Kidney tubule cell (primary cell): ENCODE measurements at regions not wholly inside any gene's neighbourhood (a gene's known extent, or its start where the extent isn't known, plus 50 kb on each side); places are given as distances from the start of the nearest gene placed in this dataset.

Experiments used
- DNase-seq: peaks from one replicate; pipeline ENCODE4 v3.0.0-alpha.2; 2018; ENCODE audit warnings: low spot score

DNA sequence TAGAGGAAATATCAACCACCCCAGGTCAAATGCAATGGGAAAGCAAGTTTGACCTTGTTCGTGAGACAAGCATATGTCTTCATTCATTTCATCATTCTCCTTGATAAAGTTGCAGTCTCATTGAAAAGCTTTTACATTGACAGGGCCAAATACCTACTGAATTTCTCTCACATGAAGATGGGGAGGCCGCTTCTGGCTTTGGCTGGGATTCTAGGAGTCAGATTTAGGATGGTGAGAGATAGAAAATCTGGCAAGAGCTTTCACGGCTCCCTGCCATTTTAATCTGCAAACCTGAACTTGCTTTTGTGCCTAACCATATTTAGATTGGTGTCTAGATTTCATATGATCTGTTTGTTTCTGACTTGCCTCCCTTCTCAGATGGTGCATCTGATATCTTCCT, 88.0 kb downstream of the TMEM100 start:
- no peak for DNase-seq

DNA sequence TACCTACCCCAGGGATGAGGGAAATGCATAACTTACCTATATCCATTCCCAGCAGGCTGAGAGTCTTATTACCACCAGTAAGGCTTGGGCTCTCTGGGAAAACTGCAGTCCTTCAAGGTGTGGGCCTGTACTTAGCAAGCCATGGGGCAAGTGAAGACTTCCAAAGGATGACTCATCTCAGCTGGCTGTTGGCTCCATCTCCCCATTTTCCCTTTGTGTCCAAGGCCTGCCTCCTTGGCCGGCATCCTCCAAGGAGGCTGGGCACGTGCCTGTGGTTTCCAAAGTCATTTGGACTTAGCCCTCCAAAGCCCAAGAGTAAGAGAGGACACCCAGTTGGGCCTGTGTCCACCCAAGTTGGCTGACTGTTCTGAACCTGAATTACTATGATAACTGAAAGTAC, 89.8 kb downstream of the TMEM100 start:
- no peak for DNase-seq

DNA sequence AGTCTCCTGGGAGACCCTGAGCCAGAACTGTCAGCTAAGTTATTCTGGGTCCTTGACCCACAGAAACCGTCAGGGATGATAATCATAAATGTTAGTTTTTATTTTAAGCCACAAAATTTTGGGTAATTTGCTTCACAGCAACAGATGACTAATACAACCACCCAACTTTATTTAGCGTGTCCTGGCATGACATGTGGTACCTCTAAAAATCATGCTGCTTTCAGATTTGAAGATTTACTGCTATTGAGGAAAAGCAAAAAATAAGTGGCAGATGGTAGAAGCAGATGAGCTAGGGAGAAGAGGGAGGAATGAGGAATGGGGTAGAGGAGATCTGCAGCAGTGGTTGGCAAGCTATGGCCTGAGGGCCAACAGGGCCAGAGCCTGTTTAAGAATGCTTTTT, 90.4 kb downstream of the TMEM100 start:
- no peak for DNase-seq

DNA sequence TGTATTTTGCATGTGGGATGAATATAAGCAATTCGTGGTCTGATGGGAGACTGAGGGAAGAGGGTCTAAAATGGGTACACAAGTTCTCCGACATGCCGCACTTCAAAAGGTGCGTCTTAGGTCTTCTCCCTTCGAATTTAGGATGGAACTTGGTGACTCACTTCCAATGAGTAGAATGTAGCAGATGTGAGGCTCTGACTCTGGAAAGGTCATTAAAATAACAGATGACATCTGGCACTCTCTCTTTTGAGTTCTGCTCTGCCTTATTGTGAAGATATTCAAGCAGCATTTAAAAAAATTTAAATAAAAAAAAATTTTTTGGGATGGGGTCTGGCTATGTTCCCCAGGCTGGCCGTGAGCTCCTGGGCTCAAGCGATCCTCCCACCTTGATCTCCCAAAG, 92.7 kb downstream of the TMEM100 start:
- no peak for DNase-seq

DNA sequence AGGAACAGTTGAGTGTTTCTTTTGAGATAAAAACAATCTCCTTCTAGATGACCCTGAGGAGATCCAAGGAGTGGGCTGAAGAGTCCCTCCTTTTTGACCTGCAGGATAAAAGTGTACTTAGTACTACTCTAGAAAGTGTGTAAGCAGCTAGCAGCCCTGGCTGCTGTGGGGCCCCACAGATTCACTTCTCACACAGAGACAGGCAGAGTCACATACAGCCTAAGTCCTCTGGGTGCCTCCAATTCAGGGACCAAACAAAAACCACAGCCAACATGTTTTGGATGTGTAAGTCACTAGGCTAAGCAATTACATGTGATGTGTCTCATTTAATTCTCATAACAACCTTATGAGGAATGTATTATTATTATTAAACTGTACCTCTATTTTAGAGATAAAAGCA, 97.1 kb downstream of the TMEM100 start:
- no peak for DNase-seq

DNA sequence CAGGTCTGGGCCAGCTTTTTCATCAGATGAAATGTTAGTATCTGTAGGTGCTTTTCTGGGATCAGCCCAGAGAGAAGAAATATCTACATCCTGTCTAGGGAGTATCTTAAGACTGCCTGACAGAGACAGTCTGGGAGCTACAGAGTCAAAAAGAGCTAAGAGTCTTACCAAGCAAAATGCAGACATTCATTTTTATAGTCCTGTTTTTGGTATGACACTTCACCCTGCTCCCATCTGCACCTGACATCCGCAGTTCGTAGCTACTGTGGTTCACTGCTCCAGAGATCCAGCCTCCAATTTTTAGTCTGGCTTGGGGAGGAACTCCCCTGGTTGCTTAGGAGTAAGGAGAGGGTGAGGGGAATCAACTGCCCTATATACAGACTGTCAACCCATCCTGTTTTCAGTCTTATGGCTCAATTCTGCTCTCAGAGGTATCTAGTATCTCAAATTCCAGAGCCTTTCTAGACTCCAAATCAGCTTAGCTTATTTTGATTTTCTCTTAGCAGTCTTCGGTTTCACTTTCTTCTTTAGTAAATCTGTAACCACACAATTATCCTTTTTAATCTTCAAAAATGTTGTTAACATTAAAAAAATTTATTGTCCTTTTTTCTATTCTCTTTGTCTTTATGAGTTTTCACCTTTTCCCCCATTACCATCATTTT, 97.8 kb downstream of the TMEM100 start:
- DNase-seq = no peak

DNA sequence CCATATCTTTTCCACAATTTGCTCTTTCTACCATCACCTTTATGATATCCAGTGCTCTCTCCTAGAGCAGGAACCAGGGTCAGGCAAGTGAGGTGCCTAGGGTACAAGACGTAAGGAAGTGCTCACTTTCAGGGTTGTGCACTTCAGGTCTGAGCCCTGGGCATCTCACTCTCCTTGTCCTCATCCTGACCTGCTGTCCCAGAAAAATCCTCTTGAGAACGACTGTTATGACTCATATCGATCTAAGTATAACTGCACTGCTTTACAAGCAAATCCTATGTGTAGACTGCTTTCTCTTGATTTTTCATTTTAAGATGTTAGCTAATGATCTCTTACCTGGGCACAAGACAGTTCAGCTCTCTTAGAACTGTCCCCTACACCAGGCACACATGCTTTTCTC, 100.1 kb downstream of the TMEM100 start:
- DNase-seq = no peak

DNA sequence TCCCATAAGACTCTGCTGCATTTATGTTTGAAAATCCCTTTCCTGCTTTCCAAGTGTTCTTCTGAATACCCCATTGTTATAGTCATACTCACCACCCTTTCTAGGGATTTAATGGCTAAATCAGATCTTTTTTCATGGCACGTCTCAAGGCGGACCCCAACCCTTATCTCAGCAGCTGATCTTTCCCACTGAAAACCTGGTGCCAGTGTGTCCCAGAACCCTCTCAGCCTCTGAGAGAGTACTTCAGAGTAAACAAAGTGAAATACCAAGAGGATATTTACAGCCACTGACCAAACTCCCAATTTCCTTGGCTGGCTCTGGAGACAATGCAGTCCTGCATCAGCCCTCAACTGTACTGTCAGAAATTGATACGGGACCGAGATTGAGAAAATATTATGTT, 101.7 kb downstream of the TMEM100 start:
- DNase-seq = no peak

DNA sequence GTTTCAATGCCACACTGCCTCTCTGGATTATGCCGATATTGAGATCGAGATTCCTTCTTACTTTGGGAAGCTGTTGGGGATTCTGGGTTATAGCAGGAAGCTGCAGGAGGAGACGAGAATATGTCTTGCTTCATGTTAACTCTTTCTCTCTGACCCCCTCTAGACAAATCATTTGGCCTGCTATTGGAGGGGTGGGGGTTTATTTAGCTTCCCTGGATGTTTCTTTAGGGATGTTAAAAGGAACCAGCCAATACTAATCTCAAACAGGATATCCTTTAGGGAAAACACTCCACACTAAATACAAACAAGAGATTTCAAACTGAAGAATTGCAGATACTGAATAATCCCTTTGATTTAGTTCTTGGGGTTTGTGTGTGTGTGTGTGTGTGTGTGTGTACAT, 102.6 kb downstream of the TMEM100 start:
- DNase-seq = no peak

DNA sequence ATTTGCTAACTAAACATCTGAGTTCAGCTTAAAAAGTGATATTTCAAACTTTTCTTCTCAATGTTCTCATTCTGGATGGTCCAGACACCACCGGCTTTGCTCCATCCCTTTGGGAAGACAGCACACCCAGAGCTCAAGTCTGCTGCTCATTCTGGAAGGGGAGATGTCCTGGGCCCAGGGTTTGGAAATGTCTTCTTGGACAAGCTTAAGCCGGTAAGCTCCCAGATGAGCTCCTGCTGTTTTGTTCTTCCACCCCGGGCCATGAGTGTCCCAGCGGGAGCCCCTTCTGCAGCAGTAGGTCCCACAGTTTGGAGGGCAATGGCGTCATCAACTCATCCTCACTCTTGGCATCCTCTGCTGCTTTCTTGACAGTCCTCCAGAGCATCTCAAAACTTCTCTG, 105.2 kb downstream of the TMEM100 start:
- DNase-seq = no peak

DNA sequence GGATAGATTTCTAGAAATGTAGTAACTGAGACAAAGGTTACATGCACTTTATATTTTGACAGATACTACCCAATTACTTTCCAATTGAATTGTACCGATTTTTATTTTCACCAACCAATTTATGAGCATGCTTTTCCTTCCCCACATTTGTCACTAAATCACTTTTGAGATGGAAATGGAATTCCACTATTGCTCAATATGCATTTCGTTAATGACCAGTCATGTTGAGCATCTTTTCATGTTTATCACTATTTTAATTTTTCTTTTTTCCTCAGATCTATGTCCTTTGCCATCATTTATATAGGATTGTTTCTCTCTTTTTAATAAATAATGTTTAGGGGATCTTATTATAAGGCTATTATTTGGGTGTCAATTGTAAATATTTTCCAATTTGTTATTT, 102.8 kb upstream of the SMIM36 start:
- no peak for DNase-seq

DNA sequence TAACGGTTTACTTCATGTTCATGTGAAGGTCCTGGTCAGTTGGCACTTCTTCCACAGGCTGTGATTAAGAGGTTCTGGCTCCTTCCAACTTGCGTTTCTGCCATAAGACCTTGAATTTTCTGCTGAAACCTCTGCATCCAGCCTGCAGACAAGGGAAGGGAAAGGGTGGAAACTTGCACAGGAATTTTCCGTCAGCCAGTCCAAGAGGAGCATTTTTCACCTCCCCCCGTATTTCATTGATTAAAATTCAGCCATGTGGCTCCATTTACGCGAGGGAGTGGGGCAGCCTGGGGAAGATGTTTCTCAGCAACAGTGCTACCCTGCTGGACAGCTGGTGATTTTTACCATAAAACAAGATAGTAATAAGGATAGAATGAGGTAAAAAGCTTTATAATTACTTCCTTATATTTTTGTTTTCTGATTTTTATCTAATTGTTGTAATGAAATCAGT, 101.5 kb upstream of the SMIM36 start:
- no peak for DNase-seq

DNA sequence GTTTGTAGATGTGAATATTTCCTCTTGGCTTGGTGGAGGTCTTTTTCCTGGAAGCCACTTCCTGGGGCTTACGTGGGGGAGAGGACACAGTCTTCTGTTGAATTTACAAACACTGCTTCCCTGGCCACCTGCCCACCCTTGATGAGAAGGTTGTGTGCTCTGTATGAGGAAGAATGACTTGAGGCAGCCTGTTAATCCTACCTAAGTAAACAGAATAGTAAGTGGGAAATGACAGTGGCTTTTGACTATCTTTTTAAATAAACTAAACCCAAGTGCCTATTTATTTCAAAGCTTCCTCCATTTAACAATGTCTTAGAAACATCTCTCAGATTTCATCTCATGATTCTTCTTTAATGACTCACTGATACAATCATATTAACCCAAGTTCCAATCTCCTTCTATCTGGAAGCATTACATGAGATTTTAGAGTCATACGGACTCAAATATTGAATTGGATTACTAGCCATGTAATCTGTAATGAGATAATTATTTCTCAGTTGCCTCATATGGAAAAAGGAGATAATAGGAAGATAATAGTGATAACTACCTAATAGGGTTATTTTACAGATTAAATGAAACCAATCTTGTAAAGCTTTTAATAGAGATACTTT, 96.6 kb upstream of the SMIM36 start:
- peak; percentile 18 for DNase-seq

DNA sequence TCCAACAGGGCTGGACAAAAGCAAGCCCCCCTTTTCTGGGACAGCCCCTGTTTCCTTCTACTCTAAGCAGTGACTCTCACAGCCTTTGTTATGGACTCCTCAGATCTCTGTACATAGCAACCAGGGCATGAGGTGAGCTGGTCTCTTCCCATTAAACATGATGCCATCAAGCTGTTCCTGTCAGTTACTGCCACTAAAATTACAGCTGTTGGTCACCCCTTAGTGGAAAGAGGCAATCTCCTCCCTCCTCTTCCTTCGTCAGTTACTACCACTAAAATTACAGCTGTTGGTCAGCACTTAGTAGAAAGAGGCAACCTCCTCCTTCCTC, 95.2 kb upstream of the SMIM36 start:
- no peak for DNase-seq

DNA sequence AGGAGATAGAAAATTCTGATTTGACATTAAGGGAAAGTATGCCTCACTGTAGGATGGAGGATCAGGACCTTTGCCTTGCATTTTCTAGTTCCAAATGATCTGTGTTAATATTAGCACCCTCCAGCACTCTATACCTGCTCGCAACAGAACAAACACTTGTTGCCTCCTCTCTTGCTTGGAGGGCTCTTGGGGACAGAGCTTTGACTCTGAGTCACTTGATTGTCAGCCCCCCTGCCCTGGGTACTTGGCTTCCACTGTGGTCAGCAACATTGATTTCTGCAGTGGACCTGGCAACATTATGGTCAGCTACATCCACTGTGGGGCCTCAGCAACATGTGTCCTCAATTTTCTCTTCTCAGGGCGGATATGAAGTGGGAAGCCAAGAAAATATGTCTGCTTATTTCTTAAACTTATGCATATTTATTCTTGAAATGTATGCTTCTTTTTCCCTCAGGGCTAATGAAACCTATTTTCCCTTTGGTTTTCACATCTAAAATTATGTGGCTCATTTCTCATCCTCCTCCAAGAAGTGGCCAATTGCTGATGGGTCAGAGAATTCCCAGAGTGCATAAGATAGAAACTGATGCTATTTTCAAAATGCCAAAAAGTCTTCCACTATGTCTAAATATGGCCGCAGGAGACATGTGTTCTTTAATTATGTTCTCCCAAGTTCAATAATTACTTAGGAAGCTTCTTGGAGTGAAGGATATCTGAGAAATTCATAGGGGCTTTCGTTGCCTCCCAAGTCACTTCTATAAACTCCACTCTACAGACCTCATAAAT, 94.6 kb upstream of the SMIM36 start:
- DNase-seq = no peak

DNA sequence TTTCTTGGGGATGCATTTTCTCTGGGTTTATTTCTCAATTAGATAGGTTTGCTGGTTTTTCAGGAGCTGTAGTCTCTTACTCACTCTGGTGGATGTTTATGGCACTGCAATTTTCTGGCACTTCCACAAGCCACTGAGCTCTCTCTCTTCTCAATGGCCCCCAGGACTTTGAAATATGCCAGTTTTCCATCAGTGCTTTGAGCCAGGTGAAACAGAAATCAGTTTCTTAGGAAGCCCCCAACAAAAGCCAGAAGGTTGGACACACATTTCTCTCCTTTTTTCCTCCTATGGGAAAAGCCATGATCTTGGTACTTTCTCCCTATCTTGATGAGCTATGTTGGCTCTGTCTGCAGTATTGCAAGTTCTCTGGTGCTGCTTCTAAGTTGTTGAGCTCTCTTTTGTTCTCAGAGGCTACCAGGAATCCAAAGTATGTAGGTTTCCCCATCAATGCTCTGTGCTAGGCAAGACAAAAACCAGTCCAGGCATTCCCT, 90.7 kb upstream of the SMIM36 start:
- peak; percentile 45 for DNase-seq

DNA sequence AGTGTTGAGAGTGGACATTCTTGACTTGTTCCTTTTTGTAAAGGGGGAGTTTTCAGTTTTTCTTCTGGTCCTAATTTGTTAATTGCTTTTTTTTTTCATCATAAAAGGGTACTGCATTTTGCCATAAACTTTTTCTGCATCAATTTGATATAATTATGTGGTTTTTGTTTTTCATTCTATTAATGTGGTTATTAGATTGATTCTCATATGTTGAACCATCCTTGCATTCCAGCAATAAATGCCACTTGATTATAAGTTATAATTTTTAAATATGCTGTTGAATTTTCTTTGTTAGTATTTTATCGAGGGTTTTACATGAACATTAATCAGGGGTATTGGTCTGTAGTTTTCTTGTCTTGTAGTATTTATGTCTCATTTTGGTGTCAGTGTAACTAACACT, 87.2 kb upstream of the SMIM36 start:
- no peak for DNase-seq

DNA sequence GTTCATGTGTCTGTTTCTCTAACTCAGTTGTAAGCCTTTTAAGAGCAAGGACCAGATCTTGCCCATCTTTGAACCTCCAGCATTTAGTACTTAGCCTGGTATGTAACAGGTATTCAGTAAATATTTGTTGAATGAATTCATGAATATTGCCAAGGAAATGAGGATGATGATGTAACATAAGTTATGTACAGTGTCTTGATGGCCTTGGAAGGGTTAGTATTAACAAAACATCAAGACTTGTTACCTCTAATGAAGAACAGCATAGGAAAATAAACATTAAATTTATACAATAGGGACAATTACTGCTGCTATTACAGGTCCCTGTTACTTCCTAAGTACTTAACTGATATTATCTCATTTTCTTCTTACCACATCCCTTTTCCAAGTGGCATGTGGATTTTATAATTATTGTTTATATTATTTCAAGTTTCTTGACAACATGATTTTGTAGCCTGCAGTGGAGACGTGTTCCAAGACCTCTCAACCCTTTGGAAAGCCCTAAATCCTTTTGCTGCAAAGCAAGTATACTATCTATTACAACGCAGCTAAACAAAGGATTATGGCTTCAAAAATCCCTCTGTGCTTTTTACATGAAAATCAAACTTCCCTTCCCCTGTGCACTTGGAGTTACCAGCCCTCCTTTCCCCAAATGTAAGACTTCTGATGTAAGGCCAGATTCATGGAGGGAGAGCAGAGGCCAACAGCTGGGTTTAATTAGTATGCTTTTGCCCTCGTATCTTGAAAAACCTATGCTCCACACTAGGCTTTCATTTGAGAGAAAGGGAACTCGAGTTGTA, 77.4 kb upstream of the SMIM36 start:
- DNase-seq = no peak

DNA sequence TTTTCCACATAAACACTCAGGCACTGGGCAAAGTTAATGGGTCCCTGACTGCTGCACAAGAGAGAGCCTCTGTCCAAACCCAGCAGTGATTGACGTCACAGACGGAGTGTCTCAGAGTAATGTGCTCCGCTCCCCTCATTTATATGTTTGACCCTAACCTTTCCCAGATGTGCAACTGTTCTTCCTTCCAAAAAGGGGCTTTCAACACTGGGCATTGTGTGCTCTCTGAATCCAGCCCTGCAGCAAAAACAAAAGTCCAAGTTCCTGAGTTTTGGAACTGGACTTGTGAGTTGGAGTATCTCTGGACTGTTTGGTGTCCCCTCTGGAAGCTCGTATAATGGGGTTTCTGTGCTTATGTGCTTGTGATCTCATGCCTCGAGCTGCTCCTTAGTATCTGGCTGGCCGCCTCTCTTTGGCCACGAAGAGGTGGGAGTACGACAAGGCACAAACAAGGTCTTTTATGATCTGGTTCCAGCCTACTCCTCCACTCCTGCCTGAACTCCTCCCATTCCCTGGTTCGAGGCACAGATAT, 76.4 kb upstream of the SMIM36 start:
- no peak for DNase-seq

DNA sequence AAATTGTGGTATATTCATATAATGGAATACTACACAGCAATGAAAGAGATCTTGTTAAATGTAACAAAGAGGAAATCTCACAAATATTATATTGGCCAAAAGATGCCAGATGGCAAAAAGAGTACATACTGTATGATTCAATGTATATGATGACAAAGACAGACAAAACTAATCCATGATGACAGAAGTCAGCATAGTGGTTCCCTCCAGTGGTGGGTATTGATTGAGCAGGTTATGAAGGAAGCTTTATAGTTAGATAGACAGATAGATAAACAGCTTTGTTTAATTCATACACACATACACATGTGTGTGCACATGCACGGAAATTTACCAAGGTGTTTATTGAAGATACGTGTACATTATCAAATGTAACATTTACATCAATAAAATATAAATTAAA, 74.4 kb upstream of the SMIM36 start:
- DNase-seq = no peak

DNA sequence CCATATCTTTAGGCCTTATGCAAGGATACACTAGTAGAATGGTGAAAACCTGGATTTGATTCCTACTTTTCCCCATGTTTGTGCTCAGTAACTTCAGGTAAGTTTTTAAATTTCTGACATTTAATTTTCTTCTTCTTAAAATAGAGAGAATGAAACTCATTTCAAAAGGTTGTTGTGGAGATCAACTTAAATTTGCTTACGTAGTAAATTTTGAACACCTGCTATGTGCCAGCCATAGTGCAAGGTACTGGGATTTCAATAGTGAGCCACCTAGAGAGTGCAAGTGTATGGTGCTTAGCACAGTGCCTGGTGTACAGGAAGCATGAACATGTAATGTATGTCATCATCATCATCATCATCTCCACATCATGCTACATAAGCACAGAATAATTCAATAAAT, 73.6 kb upstream of the SMIM36 start:
- DNase-seq = no peak

DNA sequence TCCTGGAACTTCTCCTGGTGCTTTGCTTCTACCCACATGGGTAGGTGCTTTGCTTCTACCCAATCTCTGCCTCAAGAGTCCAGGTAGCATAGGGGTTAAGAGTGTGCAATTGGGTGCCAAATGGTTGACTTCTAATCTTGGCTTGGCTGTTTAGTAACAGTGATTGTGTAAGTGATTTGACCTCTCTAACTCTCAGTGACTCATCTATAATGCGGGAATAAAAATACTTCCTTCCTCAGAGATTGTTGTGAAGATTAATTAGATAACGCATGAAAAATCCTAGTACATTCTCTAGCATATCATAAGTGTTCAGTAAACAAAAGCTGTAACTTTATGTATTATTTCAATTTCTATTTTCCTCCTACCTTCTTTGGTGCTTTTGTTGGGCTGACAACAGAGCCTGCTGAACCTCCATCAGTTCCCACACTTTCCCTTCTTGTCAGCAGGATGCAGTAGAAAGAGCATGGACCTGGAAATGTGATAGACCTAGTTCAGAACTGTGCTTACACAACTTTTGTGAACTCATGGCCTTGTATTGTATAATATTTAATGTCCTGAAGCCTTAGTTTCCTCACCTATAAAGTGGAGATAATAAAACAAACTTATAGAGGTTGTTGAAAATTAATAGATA, 72.9 kb upstream of the SMIM36 start:
- DNase-seq = peak; percentile 15
